ENCODE measurements at regions not wholly inside any gene's neighbourhood (a gene's known extent, or its start where the extent isn't known, plus 50 kb on each side); places are given as distances from the start of the nearest gene placed in this dataset.

- ChIA-PET POLR2A (no interaction called here), CTCF (no interaction called here)
- Histone ChIP-seq H3K4me1 (no peaks in the 10 kb centered on the region), H3K4me2 (no peak overlapping the region), H3K4me3 (no peak overlapping the region), H3K9me3 (peaks cover 2% of the 10 kb centered on the region; the same call in 1 of the 3 replicates), H3K27ac (no peak overlapping the region)
- FAIRE-seq (no peak), ATAC-seq (no peak), DNase-seq (ENCODE audit: low read depth in 1 of 2, low spot score in 1 of 2) (no peak)
- TF ChIP-seq FOSL2 (IDR thresholded peaks at IDR 0.05): no peak
- TF ChIP-seq FOSL2 (CRISPR knock-in tag; IDR thresholded peaks at IDR 0.05): peak; percentile 22; the same call in 1 of the 2 replicates
- TF ChIP-seq, protein P1, sequence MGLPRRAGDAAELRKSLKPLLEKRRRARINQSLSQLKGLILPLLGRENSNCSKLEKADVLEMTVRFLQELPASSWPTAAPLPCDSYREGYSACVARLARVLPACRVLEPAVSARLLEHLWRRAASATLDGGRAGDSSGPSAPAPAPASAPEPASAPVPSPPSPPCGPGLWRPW (IDR thresholded peaks at IDR 0.05): no peak
- no peak for TF ChIP-seq NPAS2 (CRISPR knock-in tag; IDR thresholded peaks at IDR 0.05; ENCODE audit: borderline replicate concordance)
- WGBS (ENCODE audit: missing lambda C conversion rate): 0% methylated on average over 1 of the region's 1 CpG
Observed at GRCh38 chr14:39558525-39558924, 126.3 kb upstream of the FBXO33 start.

DNA sequence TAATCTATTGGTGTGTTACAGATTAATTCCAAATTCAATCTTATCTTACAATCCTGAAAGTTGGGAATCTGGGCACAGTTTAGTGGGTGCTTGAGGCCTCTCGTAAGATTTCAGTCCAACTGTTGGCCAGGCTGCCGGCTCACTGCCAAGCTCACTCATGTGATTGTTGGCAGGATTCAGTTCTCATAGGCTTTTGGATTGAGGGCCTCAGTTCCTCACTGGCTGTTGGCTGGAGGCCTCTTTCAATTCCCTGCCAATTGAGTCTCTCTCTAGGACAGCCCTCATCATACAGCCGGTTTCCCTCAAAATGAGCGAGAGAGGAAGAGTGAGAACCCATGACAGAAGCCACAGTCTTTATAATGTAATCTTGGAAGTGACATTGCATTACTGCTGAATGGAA lies 123.5 kb upstream of the FBXO33 start:
- no peak for ATAC-seq

DNA sequence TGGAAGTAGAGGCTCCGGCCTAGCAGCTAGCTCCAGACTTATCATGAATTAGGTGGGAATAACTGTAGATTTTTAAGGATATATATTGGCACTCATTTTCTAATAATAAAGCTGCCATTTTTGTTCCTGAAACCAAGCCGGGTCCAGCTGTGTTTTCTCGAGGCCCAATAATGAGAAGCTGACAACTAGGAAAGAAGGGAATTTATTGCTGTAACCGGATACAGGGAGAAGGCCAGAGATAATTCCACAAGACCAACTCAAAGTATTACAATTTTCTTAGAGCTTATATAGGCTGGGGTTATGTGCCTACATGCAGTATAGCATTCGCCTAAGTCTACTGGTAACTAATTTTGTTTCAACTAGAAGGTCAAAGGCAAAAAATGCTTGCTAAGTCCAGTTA lies 122.3 kb upstream of the FBXO33 start:
- TF ChIP-seq, protein P2, sequence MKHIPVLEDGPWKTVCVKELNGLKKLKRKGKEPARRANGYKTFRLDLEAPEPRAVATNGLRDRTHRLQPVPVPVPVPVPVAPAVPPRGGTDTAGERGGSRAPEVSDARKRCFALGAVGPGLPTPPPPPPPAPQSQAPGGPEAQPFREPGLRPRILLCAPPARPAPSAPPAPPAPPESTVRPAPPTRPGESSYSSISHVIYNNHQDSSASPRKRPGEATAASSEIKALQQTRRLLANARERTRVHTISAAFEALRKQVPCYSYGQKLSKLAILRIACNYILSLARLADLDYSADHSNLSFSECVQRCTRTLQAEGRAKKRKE (CRISPR knock-in tag; IDR thresholded peaks at IDR 0.05; ENCODE audit: low read depth): no peak
- TF ChIP-seq KDM1A (IDR thresholded peaks at IDR 0.05; ENCODE audit: low read depth) (no peak), KDM5A (IDR thresholded peaks at IDR 0.05) (no peak), CEBPB (IDR thresholded peaks at IDR 0.05) (no peak), NFE2L2 (conservative IDR thresholded peaks at IDR 0.05; ENCODE audit: low read length) (no peak), HDAC2 (IDR thresholded peaks at IDR 0.05) (no peak), SMC3 (IDR thresholded peaks at IDR 0.05) (no peak), EHF (CRISPR knock-in tag; IDR thresholded peaks at IDR 0.05) (no peak), RNF2 (IDR thresholded peaks at IDR 0.05; ENCODE audit: borderline replicate concordance, low read depth) (no peak), MAZ (IDR thresholded peaks at IDR 0.05; ENCODE audit: borderline replicate concordance, low read depth, low read length) (no peak), TP53 (CRISPR knock-in tag; IDR thresholded peaks at IDR 0.05) (no peak), ZC3H11A (IDR thresholded peaks at IDR 0.05) (no peak), CBX2 (IDR thresholded peaks at IDR 0.05; ENCODE audit: borderline replicate concordance, low read depth) (no peak)
- FAIRE-seq (no peak), ATAC-seq (no peak), DNase-seq (ENCODE audit: low read depth in 1 of 2, low spot score in 1 of 2) (no peak)
- CTCF ChIA-PET: no interaction called here
- Histone ChIP-seq H3K4me3 (no peak overlapping the region), H3K4me2 (no peak overlapping the region), H3K9me3 (peaks cover 2% of the 10 kb centered on the region; the same call in 1 of the 3 replicates), H3K4me1 (no peaks in the 10 kb centered on the region), H3K27ac (no peak overlapping the region)
- WGBS (ENCODE audit: missing lambda C conversion rate): 11% methylated on average over 5 of the region's 5 CpGs
- POLR2A ChIA-PET: no interaction called here

More for the DNA sequence above, 123.5 kb upstream of the FBXO33 start:
- no peak overlapping the region for H3K4me3 ChIP-seq
- ChIA-PET CTCF (no interaction called here), POLR2A (no interaction called here)
- peaks cover 2% of the 10 kb centered on the region; the same call in 1 of the 3 replicates for H3K9me3 ChIP-seq
- no peak for FAIRE-seq
- H3K4me1 ChIP-seq: no peaks in the 10 kb centered on the region
- no peak overlapping the region for H3K4me2 ChIP-seq
- no peak for DNase-seq (ENCODE audit: low read depth in 1 of 2, low spot score in 1 of 2)
- WGBS (ENCODE audit: missing lambda C conversion rate): 21% methylated on average over 4 of the region's 4 CpGs
- no peak overlapping the region for H3K27ac ChIP-seq
- TF ChIP-seq HOXB5 (CRISPR knock-in tag; IDR thresholded peaks at IDR 0.05): no peak
- TF ChIP-seq CEBPB (IDR thresholded peaks at IDR 0.05): no peak
- TF ChIP-seq BHLHE40 (IDR thresholded peaks at IDR 0.05; ENCODE audit: low read depth, low read length): no peak
- no peak for TF ChIP-seq FOSB (CRISPR knock-in tag; IDR thresholded peaks at IDR 0.05)
- no peak for TF ChIP-seq SMC3 (IDR thresholded peaks at IDR 0.05)
- TF ChIP-seq CTCF (IDR thresholded peaks at IDR 0.05): no peak
- no peak for TF ChIP-seq EHMT2 (IDR thresholded peaks at IDR 0.05; ENCODE audit: low read depth)
- TF ChIP-seq NR3C1 (IDR thresholded peaks at IDR 0.05): no peak
- no peak for TF ChIP-seq TFCP2L1 (CRISPR knock-in tag; IDR thresholded peaks at IDR 0.05)
- TF ChIP-seq ESRRA (IDR thresholded peaks at IDR 0.05; ENCODE audit: borderline replicate concordance, low read length): no peak
- no peak for TF ChIP-seq CHD4 (IDR thresholded peaks at IDR 0.05; ENCODE audit: borderline replicate concordance)
- TF ChIP-seq HOXB13 (CRISPR knock-in tag; IDR thresholded peaks at IDR 0.05; ENCODE audit: low read depth): no peak

Data from A549 (cell line).